H7 (cell line): ENCODE measurements at regions not wholly inside any gene's neighbourhood (a gene's known extent, or its start where the extent isn't known, plus 50 kb on each side); places are given as distances from the start of the nearest gene placed in this dataset.

Source experiments
- DNase-seq: peaks from one replicate; pipeline ENCODE4 v3.0.0; 2012
- H3K27me3 ChIP-seq: 2 replicates; pipeline ENCODE4 v1.6.0; 2011; ENCODE audit warnings: mild to moderate bottlenecking, low read length; ENCODE audit not compliant: control insufficient read depth, insufficient read depth
- H3K36me3 ChIP-seq: replicated peaks from 2 replicates; pipeline ENCODE4 v1.5.1; 2011; ENCODE audit warnings: low read length; ENCODE audit not compliant: control insufficient read depth, insufficient read depth
- H3K4me3 ChIP-seq: 2 replicates; pipeline ENCODE4 v1.5.1; 2011; ENCODE audit warnings: low read depth, mild to moderate bottlenecking, control low read depth, low read length, moderate library complexity; ENCODE audit not compliant: insufficient read depth

- Histone ChIP-seq H3K27me3 (no peaks in the 10 kb centered on the region), H3K36me3 (no peaks in the 10 kb centered on the region), H3K4me3 (no peak overlapping the region)
- no peak for DNase-seq
These were observed 502.9 kb upstream of the SLIT2 start for GRCh38 chr4:19748519-19749479.

GRCh38 chr4:19746377-19746776, 505.3 kb upstream of the SLIT2 start:
- DNase-seq, result no peak
- Histone ChIP-seq H3K4me3 (no peak overlapping the region), H3K27me3 (no peaks in the 10 kb centered on the region), H3K36me3 (no peaks in the 10 kb centered on the region)

- no peaks in the 10 kb centered on the region for H3K36me3 ChIP-seq
- DNase-seq, result no peak
- no peak overlapping the region for H3K4me3 ChIP-seq
- H3K27me3 ChIP-seq, result no peaks in the 10 kb centered on the region
These were observed 508.5 kb upstream of the SLIT2 start for GRCh38 chr4:19743115-19743638.

GRCh38 chr4:19739101-19739651, 512.5 kb upstream of the SLIT2 start:
- DNase-seq, result no peak
- Histone ChIP-seq H3K36me3 (no peaks in the 10 kb centered on the region), H3K4me3 (no peak overlapping the region), H3K27me3 (no peaks in the 10 kb centered on the region)

- no peak overlapping the region for H3K4me3 ChIP-seq
- H3K36me3 ChIP-seq, result no peaks in the 10 kb centered on the region
- H3K27me3 ChIP-seq, result no peaks in the 10 kb centered on the region
- DNase-seq, result no peak
These were observed 514.5 kb upstream of the SLIT2 start for GRCh38 chr4:19736968-19737756.

GRCh38 chr4:19735012-19735411, 516.7 kb upstream of the SLIT2 start:
- no peak for DNase-seq
- H3K4me3 ChIP-seq, result no peak overlapping the region
- H3K27me3 ChIP-seq, result no peaks in the 10 kb centered on the region
- H3K36me3 ChIP-seq, result no peaks in the 10 kb centered on the region

- Histone ChIP-seq H3K27me3 (no peaks in the 10 kb centered on the region), H3K4me3 (no peak overlapping the region), H3K36me3 (no peaks in the 10 kb centered on the region)
- no peak for DNase-seq
These were observed 521.6 kb upstream of the SLIT2 start for GRCh38 chr4:19729886-19730651.

GRCh38 chr4:19728773-19729172, 522.9 kb upstream of the SLIT2 start:
- DNase-seq, result no peak

GRCh38 chr4:19727141-19727540, 524.6 kb upstream of the SLIT2 start:
- no peak overlapping the region for H3K4me3 ChIP-seq
- H3K36me3 ChIP-seq, result no peaks in the 10 kb centered on the region
- no peaks in the 10 kb centered on the region for H3K27me3 ChIP-seq
- DNase-seq, result no peak

More at GRCh38 chr4:19728773-19729172, 522.9 kb upstream of the SLIT2 start:
- Histone ChIP-seq H3K4me3 (no peak overlapping the region), H3K36me3 (no peaks in the 10 kb centered on the region), H3K27me3 (no peaks in the 10 kb centered on the region)

GRCh38 chr4:19725130-19725529, 526.6 kb upstream of the SLIT2 start:
- H3K27me3 ChIP-seq, result no peaks in the 10 kb centered on the region
- no peak overlapping the region for H3K4me3 ChIP-seq
- no peak for DNase-seq
- H3K36me3 ChIP-seq, result no peaks in the 10 kb centered on the region

GRCh38 chr4:19722404-19722803, 529.3 kb upstream of the SLIT2 start:
- DNase-seq, result no peak
- H3K4me3 ChIP-seq, result no peak overlapping the region

GRCh38 chr4:19721587-19721986, 530.1 kb upstream of the SLIT2 start:
- DNase-seq, result no peak
- no peaks in the 10 kb centered on the region for H3K36me3 ChIP-seq

More at GRCh38 chr4:19722404-19722803, 529.3 kb upstream of the SLIT2 start:
- Histone ChIP-seq H3K36me3 (no peaks in the 10 kb centered on the region), H3K27me3 (no peaks in the 10 kb centered on the region)

GRCh38 chr4:19720610-19721009, 531.1 kb upstream of the SLIT2 start:
- H3K36me3 ChIP-seq, result no peaks in the 10 kb centered on the region
- H3K4me3 ChIP-seq, result no peak overlapping the region
- H3K27me3 ChIP-seq, result no peaks in the 10 kb centered on the region
- DNase-seq, result no peak

More at GRCh38 chr4:19721587-19721986, 530.1 kb upstream of the SLIT2 start:
- no peaks in the 10 kb centered on the region for H3K27me3 ChIP-seq
- no peak overlapping the region for H3K4me3 ChIP-seq

GRCh38 chr4:19720190-19720589, 531.5 kb upstream of the SLIT2 start:
- Histone ChIP-seq H3K36me3 (no peaks in the 10 kb centered on the region), H3K27me3 (no peaks in the 10 kb centered on the region), H3K4me3 (no peak overlapping the region)
- DNase-seq, result no peak
